WTC11 (cell line): ENCODE measurements at regions not wholly inside any gene's neighbourhood (a gene's known extent, or its start where the extent isn't known, plus 50 kb on each side); places are given as distances from the start of the nearest gene placed in this dataset.

Experiments
- ATAC-seq: fragments of 200-7000 bp; cut with Tn5 transposase; 2 replicates; pipeline ENCODE4 v1.10.0; 2021; ENCODE audit warnings: mild to moderate bottlenecking, moderate library complexity
- CTCF ChIA-PET: fragments of 300-600 bp; sonication (Branson Sonifier 250); formaldehyde crosslinking; loops from one replicate; lab custom pipeline; 2021; ENCODE audit warnings: antibody characterized with exemption; lab: Charles Lee
- POLR2A ChIA-PET: fragments of 350-600 bp; sonication (Branson Sonifier 250); formaldehyde crosslinking; loops from one replicate; lab custom pipeline; 2021; ENCODE audit warnings: antibody characterized with exemption; lab: Charles Lee
- DNase-seq: peaks from one replicate; pipeline ENCODE4 v3.0.0; 2021; ENCODE audit warnings: low spot score
- H3K27ac Mint-ChIP-seq: 2 replicates; pipeline ENCODE4 v1.8.0; 2021; ENCODE audit warnings: mixed read lengths
- H3K27me3 Mint-ChIP-seq: 2 replicates; pipeline ENCODE4 v1.8.0; 2021; ENCODE audit warnings: low read depth, mild to moderate bottlenecking, moderate library complexity, mixed read lengths
- H3K36me3 Mint-ChIP-seq: 2 replicates; pipeline ENCODE4 v1.8.0; 2021; ENCODE audit warnings: mixed read lengths
- H3K4me1 Mint-ChIP-seq: 2 replicates; pipeline ENCODE4 v1.8.0; 2022; ENCODE audit warnings: mixed read lengths
- H3K4me3 Mint-ChIP-seq: 2 replicates; pipeline ENCODE4 v1.8.0; 2021; ENCODE audit warnings: mild to moderate bottlenecking, moderate library complexity, mixed read lengths
- H3K9me3 Mint-ChIP-seq: 2 replicates; pipeline ENCODE4 v1.8.0; 2021; ENCODE audit warnings: mixed read lengths
- CTCF ChIP-seq: fragments of 200-600 bp; IDR thresholded peaks from 2 replicates; pipeline ENCODE4 v1.8.0; 2022; ENCODE audit warnings: antibody characterized with exemption
- FOXJ3 ChIP-seq: sonication (generic); formaldehyde crosslinking; IDR thresholded peaks from 2 replicates; pipeline ENCODE4 v1.9.0; 2021; ENCODE audit warnings: missing genetic modification reagents, mild to moderate bottlenecking, borderline replicate concordance
- GABPB1 ChIP-seq: sonication (generic); formaldehyde crosslinking; IDR thresholded peaks from 2 replicates; pipeline ENCODE4 v1.8.1; 2023; ENCODE audit warnings: mild to moderate bottlenecking, missing genetic modification reagents
- GRHL2 ChIP-seq: fragments of 250-450 bp; sonication (Bioruptor Pico); IDR thresholded peaks from 2 replicates; pipeline ENCODE4 v1.8.0; 2022; ENCODE audit warnings: mild to moderate bottlenecking, moderate library complexity; ENCODE audit not compliant: insufficient replicate concordance, severe bottlenecking
- GTF2I ChIP-seq: fragments of 250-450 bp; sonication (Bioruptor Pico); conservative IDR thresholded peaks from 2 replicates; pipeline ENCODE4 v1.4.0; 2021; ENCODE audit warnings: mild to moderate bottlenecking
- JUN ChIP-seq: sonication (generic); formaldehyde crosslinking; IDR thresholded peaks from 2 replicates; pipeline ENCODE4 v1.8.0; 2023; ENCODE audit warnings: mild to moderate bottlenecking, missing genetic modification reagents
- PRRX2 ChIP-seq: fragments of 250-450 bp; sonication (Bioruptor Pico); IDR thresholded peaks from 2 replicates; pipeline ENCODE4 v1.8.0; 2021; ENCODE audit warnings: mild to moderate bottlenecking
- ZBTB21 ChIP-seq: sonication (generic); formaldehyde crosslinking; IDR thresholded peaks from 2 replicates; pipeline ENCODE4 v1.8.1; 2023; ENCODE audit warnings: mild to moderate bottlenecking, missing genetic modification reagents, borderline replicate concordance
- ZNF263 ChIP-seq: sonication (generic); formaldehyde crosslinking; IDR thresholded peaks from 2 replicates; pipeline ENCODE4 v1.8.1; 2022; ENCODE audit warnings: low read depth, mild to moderate bottlenecking, moderate library complexity, missing genetic modification reagents
- ZNF532 ChIP-seq: fragments of 250-450 bp; sonication (Bioruptor Pico); IDR thresholded peaks from 2 replicates; pipeline ENCODE4 v1.9.0; 2021; ENCODE audit warnings: mild to moderate bottlenecking, borderline replicate concordance
- TF ChIP-seq, protein P1 (sequence below): sonication (generic); formaldehyde crosslinking; IDR thresholded peaks from 2 replicates; pipeline ENCODE4 v1.8.1; 2023; ENCODE audit warnings: mild to moderate bottlenecking, missing genetic modification reagents, borderline replicate concordance
- TF ChIP-seq, protein P2 (sequence below): sonication (generic); formaldehyde crosslinking; IDR thresholded peaks from 2 replicates; pipeline ENCODE4 v1.8.1; 2023; ENCODE audit warnings: mild to moderate bottlenecking, missing genetic modification reagents
- TF ChIP-seq, protein P3 (sequence below): sonication (generic); formaldehyde crosslinking; conservative IDR thresholded peaks from 2 replicates; pipeline ENCODE4 v1.8.1; 2022; ENCODE audit warnings: mild to moderate bottlenecking, missing genetic modification reagents
- TF ChIP-seq, protein P4 (sequence below): sonication (generic); formaldehyde crosslinking; IDR thresholded peaks from 2 replicates; pipeline ENCODE4 v1.8.0; 2023; ENCODE audit warnings: missing genetic modification reagents
- TF ChIP-seq, protein P5 (sequence below): sonication (generic); formaldehyde crosslinking; IDR thresholded peaks from 2 replicates; pipeline ENCODE4 v1.8.1; 2023; ENCODE audit warnings: mild to moderate bottlenecking, missing genetic modification reagents, moderate library complexity
- TF ChIP-seq, protein P6 (sequence below): sonication (generic); formaldehyde crosslinking; conservative IDR thresholded peaks from 2 replicates; pipeline ENCODE4 v1.8.1; 2023; ENCODE audit warnings: mild to moderate bottlenecking, low read depth, missing genetic modification reagents, moderate library complexity
- TF ChIP-seq, protein P7 (sequence below): sonication (generic); formaldehyde crosslinking; IDR thresholded peaks from 2 replicates; pipeline ENCODE4 v1.8.0; 2023; ENCODE audit warnings: mild to moderate bottlenecking, missing genetic modification reagents

- 0 out of 2 replicates have a peak, but pooled peaks cover 4% of the 10 kb centered on the region for H3K9me3 Mint-ChIP-seq
- TF ChIP-seq GABPB1 (CRISPR knock-in tag) (no peak), PRRX2 (CRISPR knock-in tag) (no peak), FOXJ3 (CRISPR knock-in tag) (no peak), ZNF532 (no peak), JUN (no peak), CTCF (no peak), GTF2I (CRISPR knock-in tag) (no peak), ZNF263 (CRISPR knock-in tag) (no peak), ZBTB21 (CRISPR knock-in tag) (no peak), GRHL2 (CRISPR knock-in tag) (no peak)
- TF ChIP-seq, protein P1, sequence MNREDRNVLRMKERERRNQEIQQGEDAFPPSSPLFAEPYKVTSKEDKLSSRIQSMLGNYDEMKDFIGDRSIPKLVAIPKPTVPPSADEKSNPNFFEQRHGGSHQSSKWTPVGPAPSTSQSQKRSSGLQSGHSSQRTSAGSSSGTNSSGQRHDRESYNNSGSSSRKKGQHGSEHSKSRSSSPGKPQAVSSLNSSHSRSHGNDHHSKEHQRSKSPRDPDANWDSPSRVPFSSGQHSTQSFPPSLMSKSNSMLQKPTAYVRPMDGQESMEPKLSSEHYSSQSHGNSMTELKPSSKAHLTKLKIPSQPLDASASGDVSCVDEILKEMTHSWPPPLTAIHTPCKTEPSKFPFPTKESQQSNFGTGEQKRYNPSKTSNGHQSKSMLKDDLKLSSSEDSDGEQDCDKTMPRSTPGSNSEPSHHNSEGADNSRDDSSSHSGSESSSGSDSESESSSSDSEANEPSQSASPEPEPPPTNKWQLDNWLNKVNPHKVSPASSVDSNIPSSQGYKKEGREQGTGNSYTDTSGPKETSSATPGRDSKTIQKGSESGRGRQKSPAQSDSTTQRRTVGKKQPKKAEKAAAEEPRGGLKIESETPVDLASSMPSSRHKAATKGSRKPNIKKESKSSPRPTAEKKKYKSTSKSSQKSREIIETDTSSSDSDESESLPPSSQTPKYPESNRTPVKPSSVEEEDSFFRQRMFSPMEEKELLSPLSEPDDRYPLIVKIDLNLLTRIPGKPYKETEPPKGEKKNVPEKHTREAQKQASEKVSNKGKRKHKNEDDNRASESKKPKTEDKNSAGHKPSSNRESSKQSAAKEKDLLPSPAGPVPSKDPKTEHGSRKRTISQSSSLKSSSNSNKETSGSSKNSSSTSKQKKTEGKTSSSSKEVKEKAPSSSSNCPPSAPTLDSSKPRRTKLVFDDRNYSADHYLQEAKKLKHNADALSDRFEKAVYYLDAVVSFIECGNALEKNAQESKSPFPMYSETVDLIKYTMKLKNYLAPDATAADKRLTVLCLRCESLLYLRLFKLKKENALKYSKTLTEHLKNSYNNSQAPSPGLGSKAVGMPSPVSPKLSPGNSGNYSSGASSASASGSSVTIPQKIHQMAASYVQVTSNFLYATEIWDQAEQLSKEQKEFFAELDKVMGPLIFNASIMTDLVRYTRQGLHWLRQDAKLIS (CRISPR knock-in tag): no peak
- TF ChIP-seq, protein P2, sequence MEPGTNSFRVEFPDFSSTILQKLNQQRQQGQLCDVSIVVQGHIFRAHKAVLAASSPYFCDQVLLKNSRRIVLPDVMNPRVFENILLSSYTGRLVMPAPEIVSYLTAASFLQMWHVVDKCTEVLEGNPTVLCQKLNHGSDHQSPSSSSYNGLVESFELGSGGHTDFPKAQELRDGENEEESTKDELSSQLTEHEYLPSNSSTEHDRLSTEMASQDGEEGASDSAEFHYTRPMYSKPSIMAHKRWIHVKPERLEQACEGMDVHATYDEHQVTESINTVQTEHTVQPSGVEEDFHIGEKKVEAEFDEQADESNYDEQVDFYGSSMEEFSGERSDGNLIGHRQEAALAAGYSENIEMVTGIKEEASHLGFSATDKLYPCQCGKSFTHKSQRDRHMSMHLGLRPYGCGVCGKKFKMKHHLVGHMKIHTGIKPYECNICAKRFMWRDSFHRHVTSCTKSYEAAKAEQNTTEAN: no peak
- TF ChIP-seq, protein P3, sequence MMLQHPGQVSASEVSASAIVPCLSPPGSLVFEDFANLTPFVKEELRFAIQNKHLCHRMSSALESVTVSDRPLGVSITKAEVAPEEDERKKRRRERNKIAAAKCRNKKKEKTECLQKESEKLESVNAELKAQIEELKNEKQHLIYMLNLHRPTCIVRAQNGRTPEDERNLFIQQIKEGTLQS (CRISPR knock-in tag): no peak
- TF ChIP-seq, protein P4, sequence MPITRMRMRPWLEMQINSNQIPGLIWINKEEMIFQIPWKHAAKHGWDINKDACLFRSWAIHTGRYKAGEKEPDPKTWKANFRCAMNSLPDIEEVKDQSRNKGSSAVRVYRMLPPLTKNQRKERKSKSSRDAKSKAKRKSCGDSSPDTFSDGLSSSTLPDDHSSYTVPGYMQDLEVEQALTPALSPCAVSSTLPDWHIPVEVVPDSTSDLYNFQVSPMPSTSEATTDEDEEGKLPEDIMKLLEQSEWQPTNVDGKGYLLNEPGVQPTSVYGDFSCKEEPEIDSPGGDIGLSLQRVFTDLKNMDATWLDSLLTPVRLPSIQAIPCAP (CRISPR knock-in tag): no peak
- TF ChIP-seq, protein P5, sequence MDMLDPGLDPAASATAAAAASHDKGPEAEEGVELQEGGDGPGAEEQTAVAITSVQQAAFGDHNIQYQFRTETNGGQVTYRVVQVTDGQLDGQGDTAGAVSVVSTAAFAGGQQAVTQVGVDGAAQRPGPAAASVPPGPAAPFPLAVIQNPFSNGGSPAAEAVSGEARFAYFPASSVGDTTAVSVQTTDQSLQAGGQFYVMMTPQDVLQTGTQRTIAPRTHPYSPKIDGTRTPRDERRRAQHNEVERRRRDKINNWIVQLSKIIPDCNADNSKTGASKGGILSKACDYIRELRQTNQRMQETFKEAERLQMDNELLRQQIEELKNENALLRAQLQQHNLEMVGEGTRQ (CRISPR knock-in tag): no peak
- TF ChIP-seq, protein P6, sequence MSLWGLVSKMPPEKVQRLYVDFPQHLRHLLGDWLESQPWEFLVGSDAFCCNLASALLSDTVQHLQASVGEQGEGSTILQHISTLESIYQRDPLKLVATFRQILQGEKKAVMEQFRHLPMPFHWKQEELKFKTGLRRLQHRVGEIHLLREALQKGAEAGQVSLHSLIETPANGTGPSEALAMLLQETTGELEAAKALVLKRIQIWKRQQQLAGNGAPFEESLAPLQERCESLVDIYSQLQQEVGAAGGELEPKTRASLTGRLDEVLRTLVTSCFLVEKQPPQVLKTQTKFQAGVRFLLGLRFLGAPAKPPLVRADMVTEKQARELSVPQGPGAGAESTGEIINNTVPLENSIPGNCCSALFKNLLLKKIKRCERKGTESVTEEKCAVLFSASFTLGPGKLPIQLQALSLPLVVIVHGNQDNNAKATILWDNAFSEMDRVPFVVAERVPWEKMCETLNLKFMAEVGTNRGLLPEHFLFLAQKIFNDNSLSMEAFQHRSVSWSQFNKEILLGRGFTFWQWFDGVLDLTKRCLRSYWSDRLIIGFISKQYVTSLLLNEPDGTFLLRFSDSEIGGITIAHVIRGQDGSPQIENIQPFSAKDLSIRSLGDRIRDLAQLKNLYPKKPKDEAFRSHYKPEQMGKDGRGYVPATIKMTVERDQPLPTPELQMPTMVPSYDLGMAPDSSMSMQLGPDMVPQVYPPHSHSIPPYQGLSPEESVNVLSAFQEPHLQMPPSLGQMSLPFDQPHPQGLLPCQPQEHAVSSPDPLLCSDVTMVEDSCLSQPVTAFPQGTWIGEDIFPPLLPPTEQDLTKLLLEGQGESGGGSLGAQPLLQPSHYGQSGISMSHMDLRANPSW (CRISPR knock-in tag): no peak
- TF ChIP-seq, protein P7, sequence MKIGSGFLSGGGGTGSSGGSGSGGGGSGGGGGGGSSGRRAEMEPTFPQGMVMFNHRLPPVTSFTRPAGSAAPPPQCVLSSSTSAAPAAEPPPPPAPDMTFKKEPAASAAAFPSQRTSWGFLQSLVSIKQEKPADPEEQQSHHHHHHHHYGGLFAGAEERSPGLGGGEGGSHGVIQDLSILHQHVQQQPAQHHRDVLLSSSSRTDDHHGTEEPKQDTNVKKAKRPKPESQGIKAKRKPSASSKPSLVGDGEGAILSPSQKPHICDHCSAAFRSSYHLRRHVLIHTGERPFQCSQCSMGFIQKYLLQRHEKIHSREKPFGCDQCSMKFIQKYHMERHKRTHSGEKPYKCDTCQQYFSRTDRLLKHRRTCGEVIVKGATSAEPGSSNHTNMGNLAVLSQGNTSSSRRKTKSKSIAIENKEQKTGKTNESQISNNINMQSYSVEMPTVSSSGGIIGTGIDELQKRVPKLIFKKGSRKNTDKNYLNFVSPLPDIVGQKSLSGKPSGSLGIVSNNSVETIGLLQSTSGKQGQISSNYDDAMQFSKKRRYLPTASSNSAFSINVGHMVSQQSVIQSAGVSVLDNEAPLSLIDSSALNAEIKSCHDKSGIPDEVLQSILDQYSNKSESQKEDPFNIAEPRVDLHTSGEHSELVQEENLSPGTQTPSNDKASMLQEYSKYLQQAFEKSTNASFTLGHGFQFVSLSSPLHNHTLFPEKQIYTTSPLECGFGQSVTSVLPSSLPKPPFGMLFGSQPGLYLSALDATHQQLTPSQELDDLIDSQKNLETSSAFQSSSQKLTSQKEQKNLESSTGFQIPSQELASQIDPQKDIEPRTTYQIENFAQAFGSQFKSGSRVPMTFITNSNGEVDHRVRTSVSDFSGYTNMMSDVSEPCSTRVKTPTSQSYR (CRISPR knock-in tag): no peak
- TF ChIP-seq, all 79 proteins: peak for 0
- no peaks in the 10 kb centered on the region for H3K27me3 Mint-ChIP-seq
- H3K27ac Mint-ChIP-seq: no peak overlapping the region
- H3K36me3 Mint-ChIP-seq: no peaks in the 10 kb centered on the region
- ChIA-PET CTCF (no interaction called here), POLR2A (no interaction called here)
- H3K4me3 Mint-ChIP-seq: no peak overlapping the region
- no peak for DNase-seq
- ATAC-seq: no peak
- peaks cover 9% of the 10 kb centered on the region for H3K4me1 Mint-ChIP-seq
These were observed 1668.6 kb upstream of the AGA start for GRCh38 chr4:179110816-179111215.
